Type B pancreatic cell (in vitro differentiated cells): ENCODE measurements at regions not wholly inside any gene's neighbourhood (a gene's known extent, or its start where the extent isn't known, plus 50 kb on each side); places are given as distances from the start of the nearest gene placed in this dataset.

Experiments used
- DNase-seq: peaks from one replicate; pipeline ENCODE4 v3.0.0; 2021; ENCODE audit warnings: mixed read lengths; ENCODE audit not compliant: unreplicated experiment; ENCODE audit errors: extremely low spot score
- H3K27ac Mint-ChIP-seq: 2 replicates; pipeline ENCODE4 v1.8.0; 2021; ENCODE audit warnings: mild to moderate bottlenecking, mixed read lengths
- H3K27me3 Mint-ChIP-seq: 2 replicates; pipeline ENCODE4 v1.8.0; 2021; ENCODE audit warnings: mixed read lengths
- H3K36me3 Mint-ChIP-seq: 2 replicates; pipeline ENCODE4 v1.8.0; 2021; ENCODE audit warnings: mixed read lengths
- H3K4me1 Mint-ChIP-seq: one replicate; pipeline ENCODE4 v1.8.0; 2021; ENCODE audit warnings: mixed read lengths; ENCODE audit not compliant: unreplicated experiment
- H3K4me3 Mint-ChIP-seq: 2 replicates; pipeline ENCODE4 v1.8.0; 2021; ENCODE audit warnings: mild to moderate bottlenecking, mixed read lengths
- H3K9me3 Mint-ChIP-seq: 2 replicates; pipeline ENCODE4 v1.8.0; 2021; ENCODE audit warnings: mixed read lengths
- TF ChIP-seq, protein P1 (sequence below): fragments of 200-600 bp; sonication (generic); conservative IDR thresholded peaks from 2 replicates; pipeline ENCODE4 v1.5.0; 2021; ENCODE audit warnings: antibody characterized with exemption, mild to moderate bottlenecking

DNA sequence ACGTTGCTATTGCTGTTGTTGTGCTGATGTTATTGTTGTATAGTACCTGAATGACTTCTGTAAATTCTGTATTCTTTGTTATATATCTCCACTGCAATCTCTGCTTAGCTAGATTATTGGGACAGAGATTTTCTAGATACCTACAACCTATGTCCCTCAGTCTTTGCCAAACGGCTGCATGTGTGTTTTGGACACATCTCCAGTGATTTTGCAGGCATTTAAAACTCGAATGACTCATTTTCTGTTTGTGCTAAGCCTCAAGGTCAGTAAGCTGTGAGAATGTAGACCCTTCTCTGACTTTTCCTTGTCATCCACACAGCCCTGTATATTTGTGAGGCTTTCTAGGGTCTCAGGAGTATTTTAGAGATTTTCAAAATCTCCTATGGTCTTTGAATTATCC, 410.7 kb downstream of the POM121L12 start:
- no peaks in the 10 kb centered on the region for H3K27me3 Mint-ChIP-seq
- no peak overlapping the region for H3K4me3 Mint-ChIP-seq
- TF ChIP-seq, protein P1, sequence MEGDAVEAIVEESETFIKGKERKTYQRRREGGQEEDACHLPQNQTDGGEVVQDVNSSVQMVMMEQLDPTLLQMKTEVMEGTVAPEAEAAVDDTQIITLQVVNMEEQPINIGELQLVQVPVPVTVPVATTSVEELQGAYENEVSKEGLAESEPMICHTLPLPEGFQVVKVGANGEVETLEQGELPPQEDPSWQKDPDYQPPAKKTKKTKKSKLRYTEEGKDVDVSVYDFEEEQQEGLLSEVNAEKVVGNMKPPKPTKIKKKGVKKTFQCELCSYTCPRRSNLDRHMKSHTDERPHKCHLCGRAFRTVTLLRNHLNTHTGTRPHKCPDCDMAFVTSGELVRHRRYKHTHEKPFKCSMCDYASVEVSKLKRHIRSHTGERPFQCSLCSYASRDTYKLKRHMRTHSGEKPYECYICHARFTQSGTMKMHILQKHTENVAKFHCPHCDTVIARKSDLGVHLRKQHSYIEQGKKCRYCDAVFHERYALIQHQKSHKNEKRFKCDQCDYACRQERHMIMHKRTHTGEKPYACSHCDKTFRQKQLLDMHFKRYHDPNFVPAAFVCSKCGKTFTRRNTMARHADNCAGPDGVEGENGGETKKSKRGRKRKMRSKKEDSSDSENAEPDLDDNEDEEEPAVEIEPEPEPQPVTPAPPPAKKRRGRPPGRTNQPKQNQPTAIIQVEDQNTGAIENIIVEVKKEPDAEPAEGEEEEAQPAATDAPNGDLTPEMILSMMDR: no peak

DNA sequence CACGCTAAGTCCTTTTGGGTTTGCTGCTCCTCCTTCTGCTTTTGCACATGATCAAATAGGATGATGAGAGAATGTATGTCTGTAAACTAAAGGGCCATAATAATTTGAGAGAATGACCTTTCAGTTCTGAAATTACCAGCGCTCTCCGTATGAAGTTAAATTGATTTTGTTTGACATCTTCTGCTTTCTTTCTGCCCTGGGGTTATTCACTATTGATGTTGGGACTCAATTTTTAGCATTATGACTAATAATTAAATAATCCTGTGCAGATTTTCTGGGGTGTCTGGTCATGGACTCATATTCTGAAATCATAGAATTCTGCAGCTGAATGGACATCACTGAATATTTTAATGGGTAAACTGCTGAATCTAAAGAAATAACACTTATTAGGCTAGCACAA, 423.2 kb downstream of the POM121L12 start:
- no peaks in the 10 kb centered on the region for H3K4me1 Mint-ChIP-seq
- no peak for DNase-seq
- no peaks in the 10 kb centered on the region for H3K36me3 Mint-ChIP-seq
- H3K4me3 Mint-ChIP-seq: no peak overlapping the region
- H3K27ac Mint-ChIP-seq: no peak overlapping the region
- no peaks in the 10 kb centered on the region for H3K9me3 Mint-ChIP-seq
- H3K27me3 Mint-ChIP-seq: no peaks in the 10 kb centered on the region
- TF ChIP-seq, protein P1: no peak

More for the DNA sequence above, 410.7 kb downstream of the POM121L12 start:
- Mint-ChIP-seq H3K9me3 (no peaks in the 10 kb centered on the region), H3K27ac (no peak overlapping the region), H3K4me1 (no peaks in the 10 kb centered on the region), H3K36me3 (no peaks in the 10 kb centered on the region)
- DNase-seq: no peak

DNA sequence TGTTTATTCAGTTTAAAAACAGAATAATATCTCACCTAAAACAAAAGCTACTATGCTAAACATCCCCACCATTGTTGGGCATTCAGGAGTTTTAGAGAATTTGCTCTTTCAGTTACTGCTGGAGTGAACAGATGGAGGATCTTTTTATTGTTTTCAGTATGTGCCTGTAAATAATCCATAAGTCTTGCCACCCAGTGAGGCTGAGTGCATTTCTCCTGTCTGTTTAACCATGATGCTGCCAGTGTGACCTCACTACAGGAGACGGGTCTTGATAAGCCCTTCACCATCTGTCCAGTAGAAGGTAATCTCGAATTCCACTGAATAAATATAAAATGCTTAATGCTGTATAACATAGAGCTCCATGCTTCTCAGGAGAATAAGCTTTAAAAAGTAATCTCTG, 430.9 kb downstream of the POM121L12 start:
- no peaks in the 10 kb centered on the region for H3K4me1 Mint-ChIP-seq
- H3K27me3 Mint-ChIP-seq: no peaks in the 10 kb centered on the region
- no peak overlapping the region for H3K27ac Mint-ChIP-seq
- TF ChIP-seq, protein P1: no peak
- no peak overlapping the region for H3K4me3 Mint-ChIP-seq
- H3K9me3 Mint-ChIP-seq: no peaks in the 10 kb centered on the region
- H3K36me3 Mint-ChIP-seq: no peaks in the 10 kb centered on the region
- DNase-seq: no peak

DNA sequence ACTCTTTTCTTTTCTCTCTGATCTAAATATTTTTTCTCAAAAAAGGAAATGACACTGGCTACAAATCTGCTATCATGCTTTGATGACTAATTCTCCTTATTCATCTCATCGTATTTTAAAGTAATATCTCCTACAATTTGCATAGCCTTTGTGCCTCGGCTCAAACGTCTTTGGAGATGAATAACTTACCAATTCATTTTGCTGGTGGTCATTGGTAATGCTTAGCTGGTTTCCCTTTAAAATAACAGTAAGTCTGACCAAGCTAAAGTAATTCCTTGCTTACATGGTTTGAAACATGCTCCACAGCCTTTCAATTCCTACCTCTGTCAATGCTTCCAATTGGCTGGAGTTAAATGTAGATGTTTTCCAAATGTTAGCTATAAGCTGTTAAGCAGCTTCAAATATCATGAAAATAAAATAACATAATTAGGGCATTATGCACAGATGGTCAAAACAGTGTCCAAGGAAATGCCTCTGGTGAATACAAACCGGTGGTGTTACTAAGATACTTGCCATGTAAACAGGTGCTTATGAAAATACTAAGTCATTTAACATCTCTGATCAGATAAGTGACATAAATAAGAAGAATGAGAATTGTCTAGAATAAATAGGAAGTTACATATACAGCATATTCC, 435.0 kb downstream of the POM121L12 start:
- no peaks in the 10 kb centered on the region for H3K36me3 Mint-ChIP-seq
- no peaks in the 10 kb centered on the region for H3K4me1 Mint-ChIP-seq
- H3K27me3 Mint-ChIP-seq: no peaks in the 10 kb centered on the region
- no peak overlapping the region for H3K27ac Mint-ChIP-seq
- H3K9me3 Mint-ChIP-seq: no peaks in the 10 kb centered on the region
- TF ChIP-seq, protein P1: no peak
- no peak for DNase-seq
- no peak overlapping the region for H3K4me3 Mint-ChIP-seq

DNA sequence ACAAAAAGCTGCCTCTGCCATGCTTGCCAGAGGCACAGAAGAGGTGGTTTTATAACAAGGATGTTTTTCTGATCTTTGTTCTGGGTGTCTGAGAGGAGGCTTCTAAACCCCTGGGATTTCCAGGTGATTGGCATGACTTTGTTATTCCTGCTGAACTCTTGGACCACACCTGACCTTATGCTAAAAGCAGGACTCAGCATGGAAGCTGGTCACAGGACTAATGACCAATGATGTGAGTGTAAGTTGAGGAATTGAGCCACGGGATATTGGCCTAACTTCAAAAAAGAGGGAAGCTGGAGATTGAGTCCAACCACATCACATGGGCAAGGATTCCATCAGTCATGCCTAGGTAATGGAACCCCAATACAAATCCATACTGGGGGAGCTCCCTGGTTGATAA, 437.9 kb downstream of the POM121L12 start:
- H3K27me3 Mint-ChIP-seq: no peaks in the 10 kb centered on the region
- no peaks in the 10 kb centered on the region for H3K36me3 Mint-ChIP-seq
- H3K4me3 Mint-ChIP-seq: no peak overlapping the region
- no peak overlapping the region for H3K27ac Mint-ChIP-seq
- no peak for DNase-seq
- TF ChIP-seq, protein P1: no peak
- H3K4me1 Mint-ChIP-seq: no peaks in the 10 kb centered on the region
- no peaks in the 10 kb centered on the region for H3K9me3 Mint-ChIP-seq

DNA sequence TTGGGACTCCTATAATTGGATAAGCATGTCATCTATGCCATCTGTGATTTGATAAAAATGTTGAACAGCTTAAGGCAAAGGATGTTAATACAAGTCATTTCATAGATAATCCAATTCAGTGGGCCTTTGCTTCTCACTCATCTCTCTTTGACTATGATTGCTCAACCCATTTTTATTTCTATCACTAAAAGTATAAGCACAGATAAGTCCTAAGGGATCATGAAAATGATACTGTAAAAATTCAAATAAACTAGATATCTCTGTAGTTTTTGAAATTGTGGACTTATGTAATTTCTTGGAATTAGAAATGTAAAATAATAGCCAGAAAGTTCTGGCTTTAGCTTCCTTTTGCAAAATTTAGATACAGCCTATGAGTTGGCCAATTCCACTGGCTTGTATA, 440.3 kb downstream of the POM121L12 start:
- Mint-ChIP-seq H3K9me3 (no peaks in the 10 kb centered on the region), H3K27ac (no peak overlapping the region), H3K4me1 (no peaks in the 10 kb centered on the region), H3K27me3 (no peaks in the 10 kb centered on the region), H3K4me3 (no peak overlapping the region), H3K36me3 (no peaks in the 10 kb centered on the region)
- no peak for DNase-seq
- TF ChIP-seq, protein P1: no peak
